ENCODE measurements at regions not wholly inside any gene's neighbourhood (a gene's known extent, or its start where the extent isn't known, plus 50 kb on each side); places are given as distances from the start of the nearest gene placed in this dataset.

DNA sequence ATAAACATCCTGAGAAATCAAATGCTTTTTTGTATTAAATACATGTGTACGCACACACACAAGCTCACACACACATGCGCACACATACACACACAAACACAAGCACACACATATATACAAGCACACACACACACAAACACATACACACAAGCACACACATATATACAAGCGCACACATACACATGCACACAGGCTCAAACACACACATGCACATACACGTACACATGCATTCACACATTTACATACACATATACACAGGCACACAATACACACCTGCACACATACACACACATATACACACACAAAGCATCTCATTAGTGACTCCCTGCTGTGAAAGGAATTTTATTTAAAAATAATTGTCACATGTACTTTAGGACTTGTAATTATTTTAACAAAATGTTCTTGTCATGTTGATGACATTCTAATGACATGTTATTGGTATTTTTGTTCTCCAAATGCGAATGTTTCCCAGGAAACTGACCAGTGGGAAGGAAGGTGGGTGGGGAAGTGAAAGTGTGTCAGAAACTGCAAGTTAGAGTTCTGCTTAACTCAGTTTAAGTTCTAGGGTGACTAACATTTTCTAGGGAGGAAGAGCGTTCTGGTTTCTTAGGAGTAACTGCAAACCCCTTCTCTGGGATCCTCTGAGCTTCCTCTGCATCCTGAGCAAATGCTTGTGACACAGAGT is 113.9 kb upstream of the ZNF217 start:
- peak overlapping the region in 1 of 3 donors; percentile 47 for H3K27ac ChIP-seq (ENCODE audit: low read depth in 1 of 3, low read length in 2 of 3)
- H3K4me3 ChIP-seq (ENCODE audit: low read depth in 1 of 3, low read length in 3 of 3) = no peak overlapping the region
- H3K4me1 ChIP-seq (ENCODE audit: control insufficient read depth in 3 of 3, insufficient read depth in 2 of 3, low read depth in 1 of 3, low read length in 2 of 3) = peaks cover 0 to 3% (median 0%) of the 10 kb centered on the region in 3 donors
- FAIRE-seq (no peak), DNase-seq (no peak)
- no peaks in the 10 kb centered on the region for H3K36me3 ChIP-seq (ENCODE audit: control insufficient read depth in 3 of 3, insufficient read depth in 2 of 3, low read depth in 1 of 3, low read length in 3 of 3)
- no peaks in the 10 kb centered on the region for H3K27me3 ChIP-seq (ENCODE audit: control insufficient read depth in 3 of 3, insufficient read depth in 3 of 3, low read length in 3 of 3)
- no peaks in the 10 kb centered on the region for H3K9me3 ChIP-seq (ENCODE audit: control insufficient read depth in 2 of 2, insufficient read depth in 1 of 2, low read depth in 1 of 2, low read length in 1 of 2)
- 70 to 78% (median 77%) methylated on average over 6 of the region's 6 CpGs for WGBS, 3 donors

- no peaks in the 10 kb centered on the region for H3K27me3 ChIP-seq (ENCODE audit: control insufficient read depth in 3 of 3, insufficient read depth in 3 of 3, low read length in 3 of 3)
- H3K9me3 ChIP-seq (ENCODE audit: control insufficient read depth in 2 of 2, insufficient read depth in 1 of 2, low read depth in 1 of 2, low read length in 1 of 2) = no peaks in the 10 kb centered on the region
- no peaks in the 10 kb centered on the region for H3K36me3 ChIP-seq (ENCODE audit: control insufficient read depth in 3 of 3, insufficient read depth in 2 of 3, low read depth in 1 of 3, low read length in 3 of 3)
- WGBS, 3 donors = 54 to 82% (median 66%) methylated on average over 6 of the region's 6 CpGs
- FAIRE-seq (no peak), DNase-seq (no peak)
- H3K4me3 ChIP-seq (ENCODE audit: low read depth in 1 of 3, low read length in 3 of 3) = no peak overlapping the region
- H3K4me1 ChIP-seq (ENCODE audit: control insufficient read depth in 3 of 3, insufficient read depth in 2 of 3, low read depth in 1 of 3, low read length in 2 of 3) = peaks cover 0 to 3% (median 0%) of the 10 kb centered on the region in 3 donors
- peak overlapping the region in 1 of 3 donors; percentile 80 for H3K27ac ChIP-seq (ENCODE audit: low read depth in 1 of 3, low read length in 2 of 3)
These were observed 113.1 kb upstream of the ZNF217 start for GRCh38 chr20:53706466-53707370.

GRCh38 chr20:53706008-53706465 is 112.4 kb upstream of the ZNF217 start:
- DNase-seq (no peak), FAIRE-seq (no peak)
- no peak overlapping the region for H3K27ac ChIP-seq (ENCODE audit: low read depth in 1 of 3, low read length in 2 of 3)
- H3K4me1 ChIP-seq (ENCODE audit: control insufficient read depth in 3 of 3, insufficient read depth in 2 of 3, low read depth in 1 of 3, low read length in 2 of 3) = peaks cover 0 to 3% (median 0%) of the 10 kb centered on the region in 3 donors
- no peaks in the 10 kb centered on the region for H3K9me3 ChIP-seq (ENCODE audit: control insufficient read depth in 2 of 2, insufficient read depth in 1 of 2, low read depth in 1 of 2, low read length in 1 of 2)
- WGBS, 3 donors = 80 to 97% (median 88%) methylated on average over 2 of the region's 2 CpGs
- no peaks in the 10 kb centered on the region for H3K36me3 ChIP-seq (ENCODE audit: control insufficient read depth in 3 of 3, insufficient read depth in 2 of 3, low read depth in 1 of 3, low read length in 3 of 3)
- H3K4me3 ChIP-seq (ENCODE audit: low read depth in 1 of 3, low read length in 3 of 3) = no peak overlapping the region
- no peaks in the 10 kb centered on the region for H3K27me3 ChIP-seq (ENCODE audit: control insufficient read depth in 3 of 3, insufficient read depth in 3 of 3, low read length in 3 of 3)

DNA sequence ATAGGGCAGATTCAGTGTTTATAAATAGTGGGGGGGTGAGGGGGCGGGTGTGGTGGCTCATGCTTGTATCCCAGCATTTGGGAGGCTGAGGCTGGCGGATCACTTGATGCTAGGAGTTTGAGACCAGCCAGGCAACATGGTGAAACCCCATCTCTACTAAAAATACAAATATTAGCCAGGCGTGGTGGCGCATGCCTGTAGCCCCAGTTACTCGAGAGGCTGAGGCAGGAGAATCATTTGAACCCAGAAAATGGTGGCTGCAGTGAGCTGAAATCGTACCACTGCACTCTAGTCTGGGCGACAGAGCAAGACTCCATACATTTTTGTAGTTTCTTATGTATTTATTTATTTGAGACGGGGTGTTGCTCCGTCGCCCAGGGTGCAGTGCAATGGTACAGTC is 109.0 kb upstream of the ZNF217 start:
- H3K27me3 ChIP-seq (ENCODE audit: control insufficient read depth in 3 of 3, insufficient read depth in 3 of 3, low read length in 3 of 3) = no peaks in the 10 kb centered on the region
- DNase-seq = no peak
- FAIRE-seq = no peak
- no peaks in the 10 kb centered on the region for H3K36me3 ChIP-seq (ENCODE audit: control insufficient read depth in 3 of 3, insufficient read depth in 2 of 3, low read depth in 1 of 3, low read length in 3 of 3)
- H3K27ac ChIP-seq (ENCODE audit: low read depth in 1 of 3, low read length in 2 of 3) = no peak overlapping the region
- H3K4me3 ChIP-seq (ENCODE audit: low read depth in 1 of 3, low read length in 3 of 3) = no peak overlapping the region
- H3K4me1 ChIP-seq (ENCODE audit: control insufficient read depth in 3 of 3, insufficient read depth in 2 of 3, low read depth in 1 of 3, low read length in 2 of 3) = peaks cover 0 to 8% (median 0%) of the 10 kb centered on the region in 3 donors
- 91 to 99% (median 97%) methylated on average over 10 of the region's 10 CpGs for WGBS, 3 donors
- H3K9me3 ChIP-seq (ENCODE audit: control insufficient read depth in 2 of 2, insufficient read depth in 1 of 2, low read depth in 1 of 2, low read length in 1 of 2) = no peaks in the 10 kb centered on the region

DNA sequence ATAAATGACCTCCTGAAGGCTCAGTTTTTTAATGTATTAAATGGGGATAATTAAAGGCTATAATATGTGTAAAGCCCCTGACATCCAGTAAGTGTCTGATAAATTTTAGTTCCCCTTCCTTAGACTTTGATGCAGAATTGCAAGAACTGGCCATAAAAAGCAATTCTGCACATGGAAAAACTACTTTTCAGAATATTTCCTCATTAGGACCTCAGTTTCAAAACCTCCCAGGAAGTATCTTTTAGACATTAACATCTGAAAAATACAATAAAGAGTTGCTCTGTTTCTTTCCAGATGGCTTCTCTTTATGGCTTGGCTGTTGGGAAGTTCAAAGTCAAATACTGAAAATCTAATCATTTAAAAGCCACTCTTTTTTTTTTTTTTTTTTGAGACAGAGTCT is 106.3 kb upstream of the ZNF217 start:
- FAIRE-seq = no peak
- Histone ChIP-seq H3K36me3 (ENCODE audit: control insufficient read depth in 3 of 3, insufficient read depth in 2 of 3, low read depth in 1 of 3, low read length in 3 of 3) (no peaks in the 10 kb centered on the region), H3K9me3 (ENCODE audit: control insufficient read depth in 2 of 2, insufficient read depth in 1 of 2, low read depth in 1 of 2, low read length in 1 of 2) (no peaks in the 10 kb centered on the region), H3K27ac (ENCODE audit: low read depth in 1 of 3, low read length in 2 of 3) (peak overlapping the region in 1 of 3 donors; percentile 49), H3K4me1 (ENCODE audit: control insufficient read depth in 3 of 3, insufficient read depth in 2 of 3, low read depth in 1 of 3, low read length in 2 of 3) (peaks cover 0 to 8% (median 0%) of the 10 kb centered on the region in 3 donors), H3K4me3 (ENCODE audit: low read depth in 1 of 3, low read length in 3 of 3) (no peak overlapping the region), H3K27me3 (ENCODE audit: control insufficient read depth in 3 of 3, insufficient read depth in 3 of 3, low read length in 3 of 3) (no peaks in the 10 kb centered on the region)
- peak in 1 of 2 donors; percentile 60 for DNase-seq

DNA sequence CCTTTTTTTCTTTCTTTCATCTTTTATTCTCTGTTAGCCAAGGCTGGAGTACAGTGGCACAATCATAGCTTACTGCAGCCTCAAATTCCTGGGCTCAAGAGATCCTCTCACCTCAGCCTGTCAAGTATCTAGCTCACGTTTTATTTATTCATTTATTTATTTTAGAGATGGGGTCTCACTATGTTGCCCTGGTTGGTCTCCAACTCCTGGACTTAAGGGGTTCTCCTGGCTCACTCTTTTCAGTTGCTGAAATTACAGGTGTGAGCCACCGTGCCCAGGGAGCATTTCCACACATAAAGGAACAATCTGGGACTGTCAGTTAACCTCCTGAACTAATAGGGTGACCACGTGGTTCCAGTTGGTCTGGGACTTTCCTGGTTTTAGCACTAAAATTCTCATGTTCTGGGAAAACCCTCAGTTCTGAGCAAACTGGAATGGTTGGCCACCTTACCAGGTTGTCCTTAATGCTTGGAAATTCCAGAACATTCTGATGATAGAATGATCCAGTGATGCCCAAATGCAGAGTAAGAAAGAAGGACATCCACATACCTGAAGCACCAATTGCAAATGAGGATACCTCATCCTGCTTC is 105.5 kb upstream of the ZNF217 start:
- no peak for DNase-seq

GRCh38 chr20:53698371-53698978 is 104.8 kb upstream of the ZNF217 start:
- FAIRE-seq = no peak
- Histone ChIP-seq H3K9me3 (ENCODE audit: control insufficient read depth in 2 of 2, insufficient read depth in 1 of 2, low read depth in 1 of 2, low read length in 1 of 2) (no peaks in the 10 kb centered on the region), H3K27ac (ENCODE audit: low read depth in 1 of 3, low read length in 2 of 3) (peak overlapping the region in 1 of 3 donors; percentile 55), H3K27me3 (ENCODE audit: control insufficient read depth in 3 of 3, insufficient read depth in 3 of 3, low read length in 3 of 3) (no peaks in the 10 kb centered on the region), H3K4me1 (ENCODE audit: control insufficient read depth in 3 of 3, insufficient read depth in 2 of 3, low read depth in 1 of 3, low read length in 2 of 3) (peaks cover 0 to 8% (median 0%) of the 10 kb centered on the region in 3 donors), H3K36me3 (ENCODE audit: control insufficient read depth in 3 of 3, insufficient read depth in 2 of 3, low read depth in 1 of 3, low read length in 3 of 3) (no peaks in the 10 kb centered on the region), H3K4me3 (ENCODE audit: low read depth in 1 of 3, low read length in 3 of 3) (no peak overlapping the region)
- DNase-seq = no peak
- WGBS, 3 donors = 87 to 98% (median 97%) methylated on average over 10 of the region's 10 CpGs

More for the DNA sequence above, 105.5 kb upstream of the ZNF217 start:
- FAIRE-seq = no peak
- H3K36me3 ChIP-seq (ENCODE audit: control insufficient read depth in 3 of 3, insufficient read depth in 2 of 3, low read depth in 1 of 3, low read length in 3 of 3) = no peaks in the 10 kb centered on the region
- no peaks in the 10 kb centered on the region for H3K9me3 ChIP-seq (ENCODE audit: control insufficient read depth in 2 of 2, insufficient read depth in 1 of 2, low read depth in 1 of 2, low read length in 1 of 2)
- peaks cover 0 to 8% (median 0%) of the 10 kb centered on the region in 3 donors for H3K4me1 ChIP-seq (ENCODE audit: control insufficient read depth in 3 of 3, insufficient read depth in 2 of 3, low read depth in 1 of 3, low read length in 2 of 3)
- peak overlapping the region in 1 of 3 donors; percentile 49 for H3K27ac ChIP-seq (ENCODE audit: low read depth in 1 of 3, low read length in 2 of 3)
- H3K4me3 ChIP-seq (ENCODE audit: low read depth in 1 of 3, low read length in 3 of 3) = no peak overlapping the region
- WGBS, 3 donors = 64 to 74% (median 71%) methylated on average over 3 of the region's 3 CpGs
- no peaks in the 10 kb centered on the region for H3K27me3 ChIP-seq (ENCODE audit: control insufficient read depth in 3 of 3, insufficient read depth in 3 of 3, low read length in 3 of 3)
